Vagina (tissue), 2 donors: ENCODE measurements at regions not wholly inside any gene's neighbourhood (a gene's known extent, or its start where the extent isn't known, plus 50 kb on each side); places are given as distances from the start of the nearest gene placed in this dataset.

Experiments
- DNase-seq, 2 donors: peaks; one replicate each; pipeline ENCODE4 v3.0.0-alpha.2; 2017; ENCODE audit errors: extremely low spot score in 2 of 2
- H3K27ac ChIP-seq: fragments of 200-600 bp; sonication (generic); one replicate; pipeline ENCODE4 v1.5.1; 2019
- H3K27me3 ChIP-seq: fragments of 200-600 bp; sonication (generic); one replicate; pipeline ENCODE4 v1.5.1; 2019
- H3K36me3 ChIP-seq, 2 donors: fragments of 200-600 bp; sonication (generic); one replicate each; pipeline ENCODE4 v1.5.1; 2017 to 2019
- H3K4me1 ChIP-seq: fragments of 200-600 bp; sonication (generic); one replicate; pipeline ENCODE4 v1.5.1; 2019
- H3K4me3 ChIP-seq, 2 donors: fragments of 200-600 bp; sonication (generic); 1 replicate in 1 of 2; 2 replicates in 1 of 2; pipeline ENCODE4 v1.5.1; 2016 to 2019
- H3K9me3 ChIP-seq: fragments of 200-600 bp; sonication (generic); one replicate; pipeline ENCODE4 v1.5.1; 2019
- CTCF ChIP-seq, 3 experiments: fragments of 450-650 bp in 2 of 3; fragments of 200-600 bp in 1 of 3; sonication (generic) in 1 of 3; IDR thresholded peaks; one replicate each; pipeline ENCODE4 v1.5.1; 2017 to 2019; ENCODE audit warnings: antibody characterized with exemption in 3 of 3, mild to moderate bottlenecking in 2 of 3, moderate library complexity in 2 of 3
- POLR2A ChIP-seq, 2 donors: fragments of 450-650 bp; IDR thresholded peaks; one replicate each; pipeline ENCODE4 v1.6.1; 2017; ENCODE audit warnings: antibody characterized with exemption in 2 of 2, mild to moderate bottlenecking in 2 of 2, moderate library complexity in 2 of 2
- POLR2AphosphoS5 ChIP-seq, 2 donors: sonication (generic); formaldehyde crosslinking; IDR thresholded peaks; one replicate each; pipeline ENCODE4 v1.9.0; 2017; ENCODE audit warnings: antibody characterized with exemption in 2 of 2, mild to moderate bottlenecking in 2 of 2, low read depth in 1 of 2; ENCODE audit not compliant: insufficient read depth in 1 of 2
- intact Hi-C: fragments of 100-400 bp; cut with DNase I; formaldehyde crosslinking; loops from one replicate; pipeline ENCODE4 v1.15.1; 2023

GRCh38 chr4:30847958-30848357 lies 127.8 kb downstream of the PCDH7 start:
- intact Hi-C loops, result no loop called here
- no peak overlapping the region for H3K27ac ChIP-seq
- no peaks in the 10 kb centered on the region for H3K4me1 ChIP-seq

GRCh38 chr4:30854531-30854930 lies 134.4 kb downstream of the PCDH7 start:
- no peaks in the 10 kb centered on the region for H3K4me1 ChIP-seq
- no peak overlapping the region for H3K4me3 ChIP-seq
- DNase-seq, result no peak
- H3K36me3 ChIP-seq, result no peaks in the 10 kb centered on the region
- H3K27me3 ChIP-seq, result no peaks in the 10 kb centered on the region
- no peak overlapping the region for H3K27ac ChIP-seq
- no peaks in the 10 kb centered on the region for H3K9me3 ChIP-seq
- no peak for TF ChIP-seq CTCF (IDR thresholded peaks at IDR 0.05)
- no peak for TF ChIP-seq POLR2AphosphoS5 (IDR thresholded peaks at IDR 0.05; ENCODE audit: insufficient read depth in 1 of 2, low read depth in 1 of 2)
- TF ChIP-seq POLR2A (IDR thresholded peaks at IDR 0.05), result no peak
- intact Hi-C loops, result no loop called here

More at GRCh38 chr4:30847958-30848357, 127.8 kb downstream of the PCDH7 start:
- no peak overlapping the region for H3K4me3 ChIP-seq
- no peaks in the 10 kb centered on the region for H3K27me3 ChIP-seq
- TF ChIP-seq POLR2AphosphoS5 (IDR thresholded peaks at IDR 0.05; ENCODE audit: insufficient read depth in 1 of 2, low read depth in 1 of 2) (no peak), POLR2A (IDR thresholded peaks at IDR 0.05) (no peak)
- H3K9me3 ChIP-seq, result no peaks in the 10 kb centered on the region
- H3K36me3 ChIP-seq, result no peaks in the 10 kb centered on the region
- DNase-seq, result no peak

DNA sequence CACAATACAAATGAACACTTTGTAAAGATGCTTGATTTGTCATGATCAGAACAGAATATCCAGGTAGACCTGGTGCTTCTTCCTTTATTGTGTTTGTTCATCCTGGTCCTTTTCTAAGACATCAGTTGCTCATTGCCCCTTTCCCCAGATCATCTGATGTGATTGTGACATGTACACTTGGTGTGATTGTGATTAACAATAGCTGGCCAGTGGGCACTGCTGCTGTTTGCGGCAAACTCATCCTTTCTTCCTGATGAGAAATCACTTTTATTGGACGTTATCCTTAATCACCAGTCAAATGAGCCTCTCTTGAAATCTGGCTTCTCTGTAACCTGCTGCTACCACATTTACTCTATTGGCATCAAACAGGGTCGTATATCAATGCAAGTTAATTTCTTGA lies 135.1 kb downstream of the PCDH7 start:
- TF ChIP-seq CTCF (IDR thresholded peaks at IDR 0.05), result no peak
- Histone ChIP-seq H3K27me3 (no peaks in the 10 kb centered on the region), H3K4me1 (no peaks in the 10 kb centered on the region), H3K4me3 (no peak overlapping the region), H3K36me3 (no peaks in the 10 kb centered on the region), H3K27ac (no peak overlapping the region), H3K9me3 (no peaks in the 10 kb centered on the region)
- DNase-seq, result no peak
- intact Hi-C loops, result no loop called here

DNA sequence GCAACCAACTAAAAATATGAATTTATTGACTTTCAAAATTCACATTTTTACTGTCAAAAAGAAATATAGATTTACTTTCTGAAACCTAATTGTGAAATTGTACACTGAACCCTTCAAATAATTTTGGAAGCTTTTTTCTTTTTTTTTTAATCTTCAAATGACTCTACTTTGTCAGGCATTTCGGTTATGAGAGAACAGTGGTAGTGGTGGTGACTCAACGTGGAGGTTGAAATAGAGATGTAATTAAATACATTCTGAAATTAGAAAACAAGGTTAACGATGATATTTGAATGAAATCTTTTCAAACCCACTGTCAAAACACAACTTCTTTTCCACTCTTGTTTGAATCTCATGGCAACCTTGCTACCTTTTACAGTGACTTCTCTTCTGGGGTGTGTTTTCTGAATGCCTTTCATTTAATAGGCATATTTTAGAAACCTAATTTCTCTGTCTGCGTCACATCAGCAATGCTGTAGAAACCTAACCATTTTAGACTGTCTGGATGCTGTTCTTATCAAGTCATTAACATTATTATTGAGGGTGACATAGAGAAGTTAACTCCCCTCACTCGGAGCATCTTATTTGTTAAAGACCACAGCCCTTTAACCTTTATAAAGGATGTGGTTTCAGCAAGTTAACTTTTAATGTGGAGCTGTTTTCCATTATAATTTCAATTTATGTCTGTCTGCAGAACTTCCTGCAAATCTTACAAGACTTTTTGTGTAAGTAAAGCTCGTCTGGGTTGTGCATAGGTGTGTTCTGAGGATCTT lies 136.8 kb downstream of the PCDH7 start:
- TF ChIP-seq POLR2A (IDR thresholded peaks at IDR 0.05) (no peak), CTCF (IDR thresholded peaks at IDR 0.05) (no peak), POLR2AphosphoS5 (IDR thresholded peaks at IDR 0.05; ENCODE audit: insufficient read depth in 1 of 2, low read depth in 1 of 2) (no peak)
- no peak overlapping the region for H3K27ac ChIP-seq
- H3K27me3 ChIP-seq, result no peaks in the 10 kb centered on the region
- no peaks in the 10 kb centered on the region for H3K36me3 ChIP-seq
- intact Hi-C loops, result no loop called here
- H3K4me1 ChIP-seq, result no peaks in the 10 kb centered on the region
- H3K4me3 ChIP-seq, result no peak overlapping the region
- H3K9me3 ChIP-seq, result no peaks in the 10 kb centered on the region
- DNase-seq, result no peak

GRCh38 chr4:30860978-30861377 lies 140.8 kb downstream of the PCDH7 start:
- Histone ChIP-seq H3K9me3 (no peaks in the 10 kb centered on the region), H3K36me3 (no peaks in the 10 kb centered on the region), H3K4me3 (no peak overlapping the region), H3K27ac (no peak overlapping the region), H3K27me3 (no peaks in the 10 kb centered on the region), H3K4me1 (no peaks in the 10 kb centered on the region)
- no peak for DNase-seq
- intact Hi-C loops, result no loop called here
- TF ChIP-seq POLR2A (IDR thresholded peaks at IDR 0.05) (no peak), POLR2AphosphoS5 (IDR thresholded peaks at IDR 0.05; ENCODE audit: insufficient read depth in 1 of 2, low read depth in 1 of 2) (no peak), CTCF (IDR thresholded peaks at IDR 0.05) (no peak)
